ENCODE measurements at regions not wholly inside any gene's neighbourhood (a gene's known extent, or its start where the extent isn't known, plus 50 kb on each side); places are given as distances from the start of the nearest gene placed in this dataset.

DNA sequence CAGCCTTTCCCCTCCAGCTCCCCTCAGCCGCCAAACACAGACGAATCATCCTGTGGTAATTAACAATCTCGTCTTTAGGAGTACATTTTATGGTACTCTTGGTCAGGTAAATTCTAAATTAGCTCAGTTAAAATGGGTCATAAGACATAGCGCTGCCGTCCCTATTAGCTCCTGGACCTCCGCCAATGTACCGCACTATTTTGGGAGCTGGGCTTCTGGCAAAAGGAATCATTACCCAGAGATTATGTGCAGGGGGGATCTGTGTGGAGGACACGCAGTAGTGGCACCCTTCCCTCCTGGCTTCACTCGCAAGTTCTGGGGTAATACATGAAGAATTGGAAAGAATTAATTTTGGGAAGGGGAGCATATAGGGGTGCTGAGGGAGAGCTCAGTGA lies 68.6 kb upstream of the ONECUT1 start:
- no peak for DNase-seq

GRCh38 chr15:52857937-52858781 lies 68.0 kb upstream of the ONECUT1 start:
- DNase-seq: no peak

DNA sequence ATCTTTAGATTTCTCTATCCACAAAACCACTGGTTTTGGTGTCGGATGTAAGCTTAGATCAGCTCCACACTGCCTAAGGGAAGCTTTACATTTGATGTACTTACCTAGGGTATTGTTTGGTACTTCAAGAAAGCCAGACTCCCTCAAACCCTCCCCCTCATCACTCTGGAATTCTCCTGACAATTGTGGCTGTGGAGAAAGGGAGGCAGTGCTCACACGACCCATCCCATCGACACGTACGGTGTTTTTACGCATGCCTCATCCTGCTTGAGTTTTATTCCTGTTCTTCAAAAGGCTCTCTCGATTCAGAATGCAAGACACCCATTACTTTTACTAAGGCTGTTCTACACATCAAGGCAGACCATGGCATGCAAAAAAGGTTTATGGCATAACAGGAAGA lies 67.3 kb upstream of the ONECUT1 start:
- DNase-seq: no peak

DNA sequence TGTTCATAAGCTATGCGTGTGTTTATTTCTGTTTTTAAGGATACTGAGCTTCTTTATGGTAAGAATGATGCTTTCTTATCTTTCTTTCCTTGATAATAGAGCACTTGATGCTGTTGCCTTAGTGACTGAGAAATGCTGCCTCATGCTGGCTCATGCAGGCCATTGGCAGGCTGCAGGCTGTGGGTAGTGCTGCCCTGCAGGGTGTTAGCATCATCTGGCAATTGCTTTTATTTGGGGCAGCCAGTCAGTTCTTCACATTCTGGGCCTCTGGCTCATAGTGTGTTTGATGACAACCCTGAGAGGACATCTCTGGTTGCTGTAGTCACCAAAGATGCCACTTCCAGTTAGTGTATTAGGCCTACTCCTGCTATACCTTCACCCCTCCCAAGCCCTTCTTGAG lies 66.2 kb upstream of the ONECUT1 start:
- no peak for DNase-seq

- no peak for DNase-seq
These were observed 65.0 kb upstream of the ONECUT1 start for GRCh38 chr15:52855157-52855556.

DNA sequence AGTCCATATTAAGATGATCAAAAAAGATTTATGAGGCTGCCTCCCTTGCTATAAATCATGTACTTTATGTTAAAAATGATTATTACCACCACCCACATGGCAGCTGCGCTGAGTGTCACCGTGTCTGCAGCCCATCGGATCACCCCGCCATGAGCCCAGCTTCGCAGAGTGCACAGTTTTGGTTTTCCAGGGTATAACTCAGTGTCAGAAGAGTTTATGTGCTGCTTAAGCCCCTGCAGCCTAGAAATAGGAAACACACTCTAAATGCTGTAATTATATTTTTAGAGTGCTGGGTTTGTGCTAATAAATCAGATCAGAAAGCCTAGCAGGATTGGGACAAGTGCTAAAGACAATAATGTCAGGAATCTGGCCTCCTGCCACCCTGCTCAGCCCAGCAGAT lies 54.7 kb upstream of the ONECUT1 start:
- DNase-seq: no peak
